ENCODE measurements at regions not wholly inside any gene's neighbourhood (a gene's known extent, or its start where the extent isn't known, plus 50 kb on each side); places are given as distances from the start of the nearest gene placed in this dataset.

GRCh38 chr5:125609011-125609410 is 814.2 kb upstream of the GRAMD2B start:
- no peak for TF ChIP-seq CTCF (IDR thresholded peaks at IDR 0.05)
- no peak for TF ChIP-seq POLR2A (IDR thresholded peaks at IDR 0.05)
- TF ChIP-seq POLR2AphosphoS5 (IDR thresholded peaks at IDR 0.05) = no peak

All from sigmoid colon (tissue), 4 donors.